H9 (cell line): ENCODE measurements at regions not wholly inside any gene's neighbourhood (a gene's known extent, or its start where the extent isn't known, plus 50 kb on each side); places are given as distances from the start of the nearest gene placed in this dataset.

Source experiments
- DNase-seq: peaks from one replicate; pipeline ENCODE4 v3.0.0-alpha.2; 2017
- H2AFZ ChIP-seq: one replicate; pipeline ENCODE4 v1.6.1; 2013; ENCODE audit warnings: mild to moderate bottlenecking, low read length, control low read depth, moderate library complexity
- H2AK5ac ChIP-seq: 2 replicates; pipeline ENCODE4 v1.6.1; 2013; ENCODE audit warnings: low read length, control low read depth, mixed read lengths; ENCODE audit not compliant: insufficient read length
- H2BK120ac ChIP-seq: one replicate; pipeline ENCODE4 v1.6.1; 2013; ENCODE audit warnings: low read depth, mild to moderate bottlenecking, low read length, control low read depth, inconsistent platforms; ENCODE audit not compliant: poor library complexity, severe bottlenecking
- H2BK12ac ChIP-seq: 2 replicates; pipeline ENCODE4 v1.6.1; 2013; ENCODE audit warnings: low read length, control low read depth, mixed read lengths, low read depth; ENCODE audit not compliant: insufficient read length
- H2BK15ac ChIP-seq: 2 replicates; pipeline ENCODE4 v1.6.1; 2013; ENCODE audit warnings: low read depth, low read length, control low read depth
- H2BK20ac ChIP-seq: one replicate; pipeline ENCODE4 v1.6.1; 2013; ENCODE audit warnings: low read depth, mild to moderate bottlenecking, low read length, control low read depth, inconsistent platforms; ENCODE audit not compliant: poor library complexity, severe bottlenecking
- H2BK5ac ChIP-seq: 2 replicates; pipeline ENCODE4 v1.6.1; 2013; ENCODE audit warnings: low read length, control low read depth, mixed read lengths; ENCODE audit not compliant: insufficient read length
- H3K14ac ChIP-seq: 2 replicates; pipeline ENCODE4 v1.6.1; 2013; ENCODE audit warnings: low read length, control low read depth; ENCODE audit not compliant: insufficient read depth
- H3K18ac ChIP-seq: 2 replicates; pipeline ENCODE4 v1.6.1; 2013; ENCODE audit warnings: low read depth, mild to moderate bottlenecking, mixed read lengths, low read length, control low read depth; ENCODE audit not compliant: insufficient read length
- H3K23ac ChIP-seq: 2 replicates; pipeline ENCODE4 v1.6.1; 2013; ENCODE audit warnings: low read length, control low read depth, mixed read lengths, low read depth; ENCODE audit not compliant: insufficient read length
- H3K23me2 ChIP-seq: 2 replicates; pipeline ENCODE4 v1.6.1; 2013; ENCODE audit warnings: low read depth, mild to moderate bottlenecking, mixed read lengths, low read length, control low read depth; ENCODE audit not compliant: insufficient read length, poor library complexity, severe bottlenecking
- H3K27ac ChIP-seq: 2 replicates; pipeline ENCODE4 v1.5.1; 2013; ENCODE audit warnings: low read length, control low read depth, mixed read lengths, low read depth; ENCODE audit not compliant: insufficient read length
- H3K27me3 ChIP-seq: 2 replicates; pipeline ENCODE4 v1.6.1; 2013; ENCODE audit warnings: low read length, control low read depth, inconsistent platforms; ENCODE audit not compliant: insufficient read depth
- H3K4ac ChIP-seq: 2 replicates; pipeline ENCODE4 v1.6.1; 2013; ENCODE audit warnings: low read depth, mild to moderate bottlenecking, control low read depth, inconsistent platforms, low read length, moderate library complexity
- H3K4me1 ChIP-seq: 2 replicates; pipeline ENCODE4 v1.6.1; 2013; ENCODE audit warnings: low read length, control low read depth, inconsistent platforms; ENCODE audit not compliant: insufficient read depth
- H3K4me2 ChIP-seq: 2 replicates; pipeline ENCODE4 v1.6.1; 2013; ENCODE audit warnings: low read length, control low read depth, mixed read lengths; ENCODE audit not compliant: insufficient read length, insufficient read depth
- H3K56ac ChIP-seq: 2 replicates; pipeline ENCODE4 v1.6.1; 2013; ENCODE audit warnings: low read depth, mild to moderate bottlenecking, mixed read lengths, low read length, control low read depth; ENCODE audit not compliant: insufficient read length
- H3K79me1 ChIP-seq: 2 replicates; pipeline ENCODE4 v1.6.1; 2013; ENCODE audit warnings: low read depth, mild to moderate bottlenecking, moderate library complexity, low read length, control low read depth, inconsistent platforms; ENCODE audit not compliant: insufficient read depth, poor library complexity, severe bottlenecking
- H3K79me2 ChIP-seq: 2 replicates; pipeline ENCODE4 v1.6.1; 2013; ENCODE audit warnings: low read length, control low read depth, inconsistent platforms; ENCODE audit not compliant: insufficient read depth
- H3K9ac ChIP-seq: 2 replicates; pipeline ENCODE4 v1.6.1; 2013; ENCODE audit warnings: low read length, control low read depth, mixed read lengths; ENCODE audit not compliant: insufficient read length; ENCODE audit errors: extremely low read depth
- H3K9me3 ChIP-seq: one replicate; pipeline ENCODE4 v1.6.1; 2013; ENCODE audit warnings: low read depth, low read length, inconsistent platforms; ENCODE audit not compliant: control insufficient read depth
- H3T11ph ChIP-seq: one replicate; pipeline ENCODE4 v1.6.1; 2013; ENCODE audit warnings: mild to moderate bottlenecking, low read length, control low read depth, inconsistent platforms
- H4K20me1 ChIP-seq: one replicate; pipeline ENCODE4 v1.6.1; 2013; ENCODE audit not compliant: control insufficient read depth, insufficient read length, insufficient read depth
- H4K5ac ChIP-seq: 2 replicates; pipeline ENCODE4 v1.6.1; 2013; ENCODE audit warnings: low read depth, mild to moderate bottlenecking, mixed read lengths, low read length, control low read depth; ENCODE audit not compliant: insufficient read length
- H4K8ac ChIP-seq: replicated peaks from 2 replicates; pipeline ENCODE4 v1.6.1; 2013; ENCODE audit warnings: low read length, control low read depth, mixed read lengths, low read depth; ENCODE audit not compliant: insufficient read length
- H4K91ac ChIP-seq: 2 replicates; pipeline ENCODE4 v1.6.1; 2013; ENCODE audit warnings: low read depth, mild to moderate bottlenecking, moderate library complexity, mixed read lengths, low read length, control low read depth; ENCODE audit not compliant: insufficient read length
- H3K27ac Mint-ChIP-seq, 3 experiments: 2 replicates in 2 of 3; 3 replicates in 1 of 3; pipeline ENCODE4 v1.8.0; 2020 to 2021; ENCODE audit warnings: mixed read lengths in 3 of 3, mild to moderate bottlenecking in 1 of 3, moderate library complexity in 1 of 3
- H3K27me3 Mint-ChIP-seq: 2 replicates; pipeline ENCODE4 v1.8.0; 2021; ENCODE audit warnings: low read depth, mild to moderate bottlenecking, moderate library complexity, mixed read lengths
- H3K36me3 Mint-ChIP-seq, 3 experiments: 2 replicates in 2 of 3; 3 replicates in 1 of 3; pipeline ENCODE4 v1.8.0; 2020 to 2021; ENCODE audit warnings: low read depth in 3 of 3, mixed read lengths in 3 of 3; ENCODE audit not compliant: insufficient read depth in 1 of 3
- H3K4me1 Mint-ChIP-seq, 2 experiments: 2 replicates each; pipeline ENCODE4 v1.8.0; 2020; ENCODE audit warnings: mixed read lengths in 2 of 2
- H3K4me3 Mint-ChIP-seq, 2 experiments: 2 replicates in 1 of 2; 3 replicates in 1 of 2; pipeline ENCODE4 v1.8.0; 2020 to 2021; ENCODE audit warnings: mild to moderate bottlenecking in 2 of 2, mixed read lengths in 2 of 2, moderate library complexity in 1 of 2
- H3K9me3 Mint-ChIP-seq, 2 experiments: 2 replicates in 1 of 2; 3 replicates in 1 of 2; pipeline ENCODE4 v1.8.0; 2020; ENCODE audit warnings: mild to moderate bottlenecking in 2 of 2, mixed read lengths in 2 of 2, moderate library complexity in 1 of 2
- CTCF ChIP-seq: fragments of 200-600 bp; sonication (generic); conservative IDR thresholded peaks from 3 replicates; pipeline ENCODE4 v1.8.0; 2021; ENCODE audit warnings: antibody characterized with exemption, mild to moderate bottlenecking
- WGBS: extraction: QIAGEN DNeasy Blood & Tissue Kit; methylation state at CpG from one replicate; pipeline ENCODE4 v1.1.7; 2013; ENCODE audit warnings: missing lambda C conversion rate, low lambda C conversion rate, mixed read lengths; ENCODE audit not compliant: insufficient read length; ENCODE audit errors: extremely low coverage; 5-methylcytosine and 5-hydroxymethylcytosine counted together

- no peak overlapping the region for H3T11ph ChIP-seq
- no peak overlapping the region for H4K91ac ChIP-seq
- H3K4me1 Mint-ChIP-seq = peaks cover 3 to 7% of the 10 kb centered on the region in 2 experiments; a peak in 2 of 4 replicates
- H3K9ac ChIP-seq = no peak overlapping the region
- peaks cover 3 to 4% (median 3%) of the 10 kb centered on the region in 3 experiments; a peak in 6 of 7 replicates for H3K36me3 Mint-ChIP-seq
- no peak overlapping the region for H4K5ac ChIP-seq
- no peak overlapping the region for H2BK15ac ChIP-seq
- H3K27ac Mint-ChIP-seq = no peak overlapping the region
- H3K27me3 Mint-ChIP-seq = no peaks in the 10 kb centered on the region
- no peak overlapping the region for H4K8ac ChIP-seq
- H3K18ac ChIP-seq = no peak overlapping the region
- no peak overlapping the region for H3K4ac ChIP-seq
- H2BK5ac ChIP-seq = no peak overlapping the region
- no peaks in the 10 kb centered on the region for H3K23me2 ChIP-seq
- peaks cover 3% of the 10 kb centered on the region; the same call in 1 of the 2 replicates for H3K4me1 ChIP-seq
- H3K27me3 ChIP-seq = no peaks in the 10 kb centered on the region
- no peak overlapping the region for H3K27ac ChIP-seq
- no peaks in the 10 kb centered on the region for H3K79me1 ChIP-seq
- TF ChIP-seq CTCF = no peak
- H4K20me1 ChIP-seq = no peaks in the 10 kb centered on the region
- WGBS = no CpG with 5 or more reads among the region's 5 CpGs
- no peak overlapping the region for H2BK120ac ChIP-seq
- H3K23ac ChIP-seq = no peak overlapping the region
- DNase-seq = no peak
- H2AFZ ChIP-seq = no peak overlapping the region
- H2BK12ac ChIP-seq = no peak overlapping the region
- no peak overlapping the region for H3K14ac ChIP-seq
- no peak overlapping the region for H2BK20ac ChIP-seq
- no peaks in the 10 kb centered on the region for H3K9me3 ChIP-seq
- no peak overlapping the region for H3K4me3 Mint-ChIP-seq
- H3K56ac ChIP-seq = no peak overlapping the region
- H3K79me2 ChIP-seq = no peaks in the 10 kb centered on the region
- H3K4me2 ChIP-seq = no peak overlapping the region
- peaks cover 4 to 10% of the 10 kb centered on the region in 2 experiments; a peak in 4 of 5 replicates for H3K9me3 Mint-ChIP-seq
- no peak overlapping the region for H2AK5ac ChIP-seq
Observed at GRCh38 chr3:13150624-13151023, 77.4 kb upstream of the IQSEC1 start.
